Urothelium cell line (cell line): ENCODE measurements at regions not wholly inside any gene's neighbourhood (a gene's known extent, or its start where the extent isn't known, plus 50 kb on each side); places are given as distances from the start of the nearest gene placed in this dataset.

Experiments used
- DNase-seq: peaks from one replicate; pipeline ENCODE4 v3.0.0; 2011; ENCODE audit warnings: low spot score, mixed read lengths
- FAIRE-seq: peaks from 2 replicates; lab custom pipeline; 2011; peaks lifted over from hg19 to GRCh38; lab: Jason Lieb, UNC

DNA sequence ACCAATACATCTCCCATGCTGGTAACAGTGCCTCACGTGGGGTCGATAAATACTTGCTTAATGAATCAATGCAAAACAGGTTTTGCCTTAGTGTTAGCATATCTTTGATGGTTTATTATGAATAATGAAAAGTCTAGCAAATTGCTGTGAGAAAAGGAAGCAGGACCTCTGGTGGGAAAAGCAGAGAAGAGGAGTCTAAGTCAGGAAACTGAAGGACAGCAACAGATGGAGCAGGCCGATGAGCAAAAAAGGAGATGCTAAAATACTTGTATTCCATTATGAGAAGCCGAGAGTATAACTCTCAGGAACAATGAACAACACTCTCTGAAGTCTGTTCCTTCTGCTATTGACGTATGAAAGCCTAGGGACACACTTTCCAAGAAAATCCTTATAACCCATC, 555.2 kb upstream of the KLHL29 start:
- FAIRE-seq (no peak), DNase-seq (no peak)

DNA sequence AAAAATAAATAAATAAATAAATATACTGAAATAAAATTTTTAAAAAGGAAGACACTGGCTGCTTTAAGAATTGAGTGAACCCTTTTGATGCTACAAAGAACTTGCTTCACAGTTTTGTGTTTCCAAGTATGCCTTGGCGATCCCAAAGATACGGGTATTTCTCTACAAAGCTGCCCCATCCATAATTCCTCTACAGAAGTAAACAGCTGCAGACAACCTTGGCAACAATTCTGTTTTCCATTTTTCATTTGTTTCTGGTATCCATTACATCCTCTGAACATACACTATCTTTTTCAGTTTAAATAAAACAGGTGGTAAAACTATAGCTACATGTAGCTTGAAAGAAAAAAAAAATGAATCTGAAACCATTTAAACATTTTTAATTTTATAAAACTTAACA, 552.8 kb upstream of the KLHL29 start:
- FAIRE-seq (no peak), DNase-seq (no peak)

DNA sequence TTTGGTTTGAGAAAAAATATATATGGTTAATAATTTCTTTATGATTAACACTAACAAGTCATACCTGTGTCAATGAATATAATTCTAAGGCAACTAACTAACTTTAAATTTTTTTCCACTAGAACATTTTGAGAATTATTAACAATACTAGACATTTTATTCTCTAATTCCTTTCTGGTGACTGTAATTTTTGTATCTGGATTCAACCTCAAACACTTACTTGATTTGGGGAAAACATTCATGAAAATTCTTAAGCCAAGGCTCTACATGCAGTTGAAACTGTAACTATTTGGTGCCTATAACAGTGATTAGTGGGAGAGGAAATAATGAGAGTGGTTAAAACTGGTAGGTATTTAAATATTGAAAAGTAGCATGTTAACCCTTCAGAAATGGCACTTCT, 546.5 kb upstream of the KLHL29 start:
- no peak for FAIRE-seq

DNA sequence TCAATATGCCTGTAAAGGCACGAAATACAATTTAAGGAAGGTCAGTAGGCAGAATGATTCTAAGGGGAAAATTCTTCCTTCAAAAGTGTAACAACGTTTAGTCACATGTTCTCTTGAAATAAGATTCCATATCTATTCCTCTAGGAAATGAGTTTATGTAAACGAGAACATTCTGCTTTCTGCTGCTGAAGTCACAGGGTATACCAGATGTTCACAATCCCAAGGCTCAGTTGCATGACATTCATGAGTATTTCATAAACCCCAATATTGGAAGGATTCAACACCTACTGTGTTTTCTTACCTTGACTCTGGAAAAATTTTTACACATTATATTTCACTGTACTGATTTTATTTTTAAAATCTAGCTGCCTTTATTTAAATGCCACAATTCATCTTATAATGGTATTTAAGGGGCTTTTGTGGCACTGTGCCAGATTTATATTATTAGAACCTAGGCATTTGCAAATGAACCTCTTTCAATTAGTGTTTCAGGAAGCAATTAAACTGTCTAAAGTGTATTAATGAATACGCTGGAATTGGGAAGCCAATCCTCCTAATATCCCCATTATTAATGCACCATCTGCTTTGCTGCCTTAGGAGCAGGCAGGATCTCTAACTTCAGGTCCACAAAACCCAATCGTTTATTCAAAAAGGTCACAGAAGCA, 542.6 kb upstream of the KLHL29 start:
- no peak for FAIRE-seq
- no peak for DNase-seq

More for the DNA sequence above, 546.5 kb upstream of the KLHL29 start:
- DNase-seq = no peak

DNA sequence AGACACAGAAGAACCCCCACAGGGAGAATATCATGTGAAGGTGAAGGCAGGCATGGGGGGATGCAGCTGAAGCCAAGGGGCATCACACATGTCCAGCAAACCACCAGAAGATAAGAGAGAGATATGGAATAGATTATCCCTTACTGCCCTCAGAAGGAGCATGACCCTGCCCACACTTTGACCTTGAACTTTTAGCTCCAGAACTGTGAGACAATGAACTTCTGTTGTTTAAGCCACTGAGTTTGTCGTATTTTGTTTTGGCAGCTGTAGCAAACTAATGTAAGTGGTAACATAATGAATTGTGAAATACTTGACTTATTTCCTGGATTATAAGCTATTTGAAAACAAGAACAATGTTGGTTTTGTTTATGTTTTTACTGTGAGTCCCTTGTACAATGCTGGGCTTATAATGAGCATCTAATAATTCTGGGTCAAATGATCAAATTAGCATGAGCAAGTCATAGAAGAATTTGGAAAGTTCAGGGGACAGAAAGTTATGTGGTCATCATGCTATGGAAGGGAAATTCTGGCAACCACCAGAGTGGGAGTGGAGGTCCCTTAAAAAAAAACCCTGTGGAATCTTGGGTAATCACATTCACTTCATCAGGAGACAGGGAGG, 541.0 kb upstream of the KLHL29 start:
- FAIRE-seq (no peak), DNase-seq (no peak)

DNA sequence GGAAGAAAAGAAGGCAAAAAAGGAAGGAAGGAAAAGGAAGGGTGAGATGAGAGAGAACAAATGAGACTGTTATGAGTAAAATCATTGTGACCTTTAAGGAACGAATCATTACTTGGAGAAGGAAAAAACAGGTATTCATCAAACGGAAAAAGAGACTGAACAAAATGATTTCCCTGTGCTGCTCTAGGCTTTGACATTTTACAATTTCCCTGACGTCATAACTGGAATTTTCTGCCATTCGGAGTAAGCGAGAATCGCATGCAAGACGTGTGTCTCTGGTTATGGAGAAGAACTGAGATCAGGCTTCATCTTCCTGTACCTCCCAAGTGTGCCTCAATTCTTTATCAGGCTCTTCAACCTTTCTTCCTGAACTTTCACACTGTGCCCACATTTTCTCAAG, 534.7 kb upstream of the KLHL29 start:
- FAIRE-seq = no peak
- DNase-seq = no peak

DNA sequence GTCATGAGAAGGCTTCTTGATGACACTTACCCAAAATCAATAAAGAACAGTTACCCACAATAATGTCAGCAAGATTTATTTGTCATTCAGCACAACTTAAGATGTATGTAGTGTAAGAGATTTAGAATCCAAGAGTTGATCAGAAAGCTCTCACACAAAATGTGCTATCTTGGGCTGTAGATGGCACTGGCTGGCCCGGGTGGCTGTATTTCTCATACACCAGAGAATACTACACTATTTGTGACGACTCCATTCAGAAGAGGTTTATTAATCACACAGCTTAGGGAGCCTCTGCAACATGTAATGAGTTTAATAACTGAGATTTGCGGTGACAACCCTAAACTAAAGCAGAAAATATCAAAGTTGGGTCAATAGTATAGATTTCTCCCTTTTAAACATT, 530.4 kb upstream of the KLHL29 start:
- FAIRE-seq = no peak
- no peak for DNase-seq

DNA sequence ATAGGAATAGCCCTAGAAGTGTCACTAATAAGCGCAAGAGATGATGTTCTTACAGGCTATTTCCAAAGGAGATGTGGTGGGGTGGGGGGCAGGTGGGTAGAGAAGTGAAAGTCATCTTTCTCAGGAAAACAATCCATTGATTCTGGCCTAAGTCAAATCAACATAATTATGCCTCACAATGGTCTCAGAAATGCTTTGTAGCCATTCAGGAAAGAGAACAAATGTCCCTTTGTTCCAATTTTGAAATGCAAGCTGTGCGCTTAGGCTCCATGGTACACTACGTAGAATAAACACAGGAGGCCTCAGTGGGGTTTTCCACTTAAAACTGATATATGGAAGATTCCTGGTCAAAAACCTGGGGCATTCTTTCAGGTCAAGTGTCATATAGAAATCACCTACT, 529.9 kb upstream of the KLHL29 start:
- peak; percentile 79 for FAIRE-seq
- no peak for DNase-seq

DNA sequence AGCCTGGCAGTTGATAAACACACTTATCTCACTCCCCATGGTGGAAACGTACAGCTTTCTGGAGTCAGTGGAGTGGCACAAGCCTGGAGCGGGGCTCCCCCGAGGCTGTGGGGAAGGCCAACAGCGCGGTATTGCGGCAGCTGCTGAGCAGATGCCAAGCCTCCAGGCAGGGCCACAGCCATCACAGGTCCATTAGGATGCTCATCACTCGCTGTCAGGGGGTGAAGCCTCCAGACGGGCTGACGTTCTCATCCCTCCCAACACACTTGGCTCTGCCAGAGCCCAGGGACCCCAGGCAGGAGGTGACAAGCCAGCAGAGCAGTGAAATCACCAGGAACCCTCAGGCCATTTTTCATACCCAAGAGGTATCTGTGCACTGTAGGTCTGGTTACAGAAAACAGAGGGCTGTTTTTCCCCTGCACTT, 529.2 kb upstream of the KLHL29 start:
- DNase-seq = no peak
- no peak for FAIRE-seq

DNA sequence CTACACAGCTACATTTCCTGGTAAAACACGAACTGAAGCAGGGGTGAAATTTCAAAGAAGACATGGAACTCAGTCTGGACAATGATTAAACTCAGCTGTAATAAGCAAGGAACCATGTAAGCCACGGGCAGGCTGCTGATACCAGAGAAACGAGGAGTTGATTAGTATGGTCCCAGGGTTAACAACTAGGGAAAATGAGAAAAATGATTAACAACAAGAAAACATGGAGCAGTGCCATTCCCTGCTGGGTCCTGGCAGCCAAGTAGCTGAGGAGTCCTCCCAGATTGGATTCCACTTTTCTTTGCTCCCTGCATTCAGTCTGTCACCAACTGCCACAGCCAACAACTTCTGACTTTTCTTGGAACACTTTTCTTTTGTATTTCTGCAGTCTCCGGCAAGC, 517.0 kb upstream of the KLHL29 start:
- DNase-seq (no peak), FAIRE-seq (no peak)

DNA sequence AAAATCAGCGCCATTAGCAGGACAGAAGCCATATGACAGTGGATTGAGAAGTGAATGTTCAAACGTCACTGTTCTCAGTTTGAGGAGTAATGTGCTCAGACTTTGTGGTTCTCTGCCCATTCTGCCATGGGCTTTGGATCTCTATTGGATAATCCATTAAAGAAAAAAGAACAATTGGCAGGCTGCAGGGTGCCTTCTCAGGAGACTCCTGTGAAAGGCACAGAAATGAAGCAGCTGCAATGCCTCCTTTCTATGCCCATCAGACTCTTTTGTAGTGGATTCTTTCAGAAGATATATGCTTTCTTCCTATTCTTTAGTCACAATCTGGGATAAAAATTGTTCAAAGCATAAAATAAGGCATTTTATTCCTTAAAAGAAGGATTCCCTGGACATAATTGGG, 506.9 kb upstream of the KLHL29 start:
- no peak for DNase-seq
- no peak for FAIRE-seq

DNA sequence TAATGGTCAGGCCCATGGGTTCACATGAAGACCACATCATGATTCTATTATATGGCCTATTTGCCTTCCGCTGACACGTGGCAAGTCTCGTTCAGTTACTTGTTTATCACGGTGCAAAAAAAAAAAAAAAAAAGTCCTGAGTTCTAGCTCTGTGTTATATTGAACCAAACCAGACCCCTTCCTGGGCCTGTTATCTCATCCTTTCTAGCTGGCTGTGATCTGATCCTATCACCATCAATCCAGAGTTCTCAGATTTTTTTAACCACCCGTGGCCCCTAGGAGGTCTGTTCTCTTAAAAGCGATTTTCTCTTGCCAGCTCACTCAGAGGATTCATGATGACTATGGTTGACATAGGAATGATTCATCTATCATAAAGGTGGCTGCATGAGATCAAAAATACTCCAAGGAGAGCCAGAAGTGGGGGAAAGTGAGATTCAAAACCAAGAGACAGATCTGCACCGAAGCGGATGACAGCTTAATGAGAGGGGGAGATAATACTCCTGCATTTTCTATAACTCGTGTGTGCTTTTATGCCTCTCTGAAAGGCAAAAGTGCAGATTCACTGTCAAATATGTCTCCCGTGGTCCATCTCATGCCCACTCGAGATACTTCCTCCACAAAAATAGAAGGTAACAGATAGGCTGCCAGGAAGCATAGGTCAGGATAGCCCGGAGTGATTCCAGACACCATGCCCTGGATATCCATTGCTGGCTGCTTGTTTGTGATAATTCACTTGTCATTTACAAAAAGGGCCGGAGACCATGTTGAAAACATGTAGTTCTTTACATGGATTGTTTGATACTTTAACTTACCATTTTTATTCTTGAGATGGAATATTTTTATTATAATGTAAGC, 505.7 kb upstream of the KLHL29 start:
- no peak for DNase-seq
- FAIRE-seq = no peak

DNA sequence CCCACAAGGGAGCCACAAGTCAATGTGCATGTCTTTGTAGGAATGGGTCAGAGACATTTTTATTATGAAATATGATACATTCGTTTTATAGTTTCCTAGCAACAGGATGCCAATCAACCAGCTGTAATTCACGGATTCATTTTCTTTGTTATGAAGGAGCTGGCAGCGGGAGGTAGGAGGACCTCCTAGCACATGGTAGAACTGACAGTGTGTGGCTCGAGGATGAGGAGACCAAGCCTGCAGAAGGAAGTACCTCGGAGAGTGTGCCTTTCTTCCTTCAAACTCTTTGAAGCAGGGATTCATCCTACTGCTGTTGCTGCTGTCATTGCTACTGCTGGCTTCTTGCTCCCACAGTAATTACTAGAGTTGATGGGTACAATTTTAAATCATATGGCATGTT, 504.8 kb upstream of the KLHL29 start:
- FAIRE-seq (no peak), DNase-seq (no peak)

DNA sequence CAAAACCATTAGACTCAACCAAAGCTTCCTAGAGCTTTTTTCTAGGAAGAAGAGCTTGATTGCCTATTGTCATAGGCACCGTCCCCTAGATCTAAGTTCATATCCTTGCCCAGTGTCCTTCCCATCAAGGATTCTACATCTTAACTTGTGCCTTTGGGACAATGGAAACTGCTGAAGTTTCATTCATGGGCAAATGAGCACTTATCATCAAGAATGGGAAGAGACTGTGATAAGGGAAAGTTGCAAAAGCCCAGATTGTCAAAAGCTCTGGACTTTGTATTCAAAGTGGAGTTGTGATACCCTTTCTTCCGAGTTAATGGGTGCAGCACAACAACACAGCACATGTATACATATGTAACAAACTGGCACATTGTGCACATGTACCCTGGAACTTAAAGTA, 503.0 kb upstream of the KLHL29 start:
- FAIRE-seq (no peak), DNase-seq (no peak)

DNA sequence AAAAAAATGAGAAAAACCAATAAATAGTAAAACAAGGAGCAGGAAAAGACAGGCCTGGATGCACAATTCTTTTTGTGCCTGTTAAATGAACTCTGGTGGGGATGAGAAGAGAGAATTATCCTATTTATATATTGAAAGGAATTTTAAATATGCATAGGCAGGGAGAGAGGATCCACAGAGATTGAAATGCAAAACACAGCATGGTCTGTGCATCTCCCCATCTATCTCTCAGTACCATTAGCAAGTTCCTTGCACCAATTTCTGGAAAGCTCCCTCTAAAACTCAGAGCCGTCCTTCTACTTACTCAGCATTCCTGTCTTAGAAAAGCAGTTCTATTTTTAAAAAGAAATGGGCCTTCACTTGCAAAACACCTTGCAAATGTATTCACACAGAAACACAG, 502.3 kb upstream of the KLHL29 start:
- FAIRE-seq (no peak), DNase-seq (no peak)

DNA sequence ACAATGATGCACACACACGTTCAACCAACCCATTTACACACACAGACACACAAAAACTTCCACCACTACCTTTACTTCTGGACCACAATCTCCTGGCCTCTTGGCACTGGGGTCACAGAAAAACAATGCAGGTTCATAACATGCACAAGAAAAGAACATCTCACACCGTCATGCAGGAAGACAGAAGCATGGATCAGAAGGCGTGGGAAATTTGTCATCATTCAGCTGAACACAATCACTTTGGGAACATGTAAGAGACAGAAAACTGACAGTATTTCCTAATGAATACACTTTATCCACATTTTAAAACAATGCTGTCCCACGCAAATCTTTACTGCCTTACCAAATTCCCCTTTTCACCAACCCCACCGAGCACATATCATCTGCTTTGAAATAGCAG, 501.9 kb upstream of the KLHL29 start:
- FAIRE-seq = no peak

DNA sequence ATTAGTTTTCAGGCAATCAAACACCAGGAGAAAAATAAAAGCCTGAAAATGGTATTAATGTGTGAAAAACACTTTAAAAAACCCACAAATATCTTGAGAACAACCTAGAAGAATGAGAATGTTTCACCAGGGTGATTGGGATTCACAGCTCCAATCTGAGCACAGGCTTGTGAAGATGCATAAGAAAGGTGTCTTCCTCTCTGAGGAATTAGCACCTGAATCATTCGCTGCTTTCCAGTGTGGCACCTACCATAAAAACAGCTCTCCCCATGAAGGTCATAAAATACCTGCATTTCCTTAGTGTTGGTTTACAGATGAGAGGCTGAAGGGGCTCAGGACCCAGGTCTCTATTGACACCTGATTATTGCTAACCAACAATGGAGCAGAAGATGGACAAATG, 499.7 kb upstream of the KLHL29 start:
- DNase-seq (no peak), FAIRE-seq (no peak)

More for the DNA sequence above, 501.9 kb upstream of the KLHL29 start:
- no peak for DNase-seq

DNA sequence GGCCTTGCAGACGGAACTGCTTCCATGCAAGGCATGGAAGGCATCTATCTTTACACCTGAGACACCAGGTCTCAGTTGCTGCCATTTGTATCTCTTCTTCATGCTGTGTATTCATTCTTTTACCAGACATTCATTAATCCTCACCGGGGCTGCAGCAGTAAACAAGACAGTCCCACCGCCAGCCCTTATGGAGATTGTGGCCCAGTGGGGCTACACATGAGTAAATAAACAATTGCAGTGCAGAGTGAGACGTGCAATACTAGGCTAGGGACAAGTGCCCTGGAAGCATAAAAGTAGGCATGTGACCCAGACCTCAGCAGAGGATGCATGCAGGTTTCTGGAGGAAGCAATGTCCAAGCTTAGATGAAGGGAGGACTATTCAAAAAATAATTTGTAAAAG, 497.6 kb upstream of the KLHL29 start:
- FAIRE-seq = no peak
- DNase-seq = no peak

DNA sequence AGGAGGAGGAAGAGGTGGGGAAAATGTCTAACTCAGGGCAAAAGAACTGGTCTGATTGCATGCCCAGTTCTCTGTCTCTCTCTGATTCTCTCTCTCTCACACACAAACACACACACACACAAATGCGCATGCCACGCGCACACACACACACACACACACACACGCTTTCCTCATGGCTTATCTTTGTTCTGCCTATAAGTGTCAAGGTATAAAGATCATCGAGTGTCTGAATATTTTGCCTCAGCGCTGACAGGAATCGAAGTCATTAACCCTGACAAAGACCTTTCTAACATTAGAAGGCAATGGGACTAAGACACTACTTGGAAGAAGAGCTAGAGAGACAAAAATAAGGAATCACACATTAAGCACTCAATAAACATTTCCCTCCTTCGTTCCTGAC, 497.1 kb upstream of the KLHL29 start:
- DNase-seq (no peak), FAIRE-seq (no peak)

DNA sequence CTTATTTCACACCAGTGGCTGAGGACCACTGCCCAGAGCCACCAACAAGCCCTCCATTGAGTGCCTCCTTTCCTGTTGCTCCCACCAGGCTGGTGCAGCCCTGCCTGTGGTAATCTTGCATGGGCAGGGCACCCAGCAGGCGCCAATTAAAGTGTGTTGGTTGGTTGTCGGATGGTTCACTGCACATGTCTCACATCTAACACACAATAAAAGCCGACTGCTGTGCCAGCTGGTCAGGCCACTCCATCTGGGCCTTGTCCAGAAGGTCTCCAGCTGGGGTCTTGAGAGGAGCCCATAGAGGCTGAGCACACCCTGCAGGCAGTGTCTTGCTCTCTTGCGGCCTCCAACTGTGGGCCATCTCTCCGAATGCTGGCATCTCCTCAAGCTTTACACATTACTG, 494.8 kb upstream of the KLHL29 start:
- DNase-seq (no peak), FAIRE-seq (no peak)

DNA sequence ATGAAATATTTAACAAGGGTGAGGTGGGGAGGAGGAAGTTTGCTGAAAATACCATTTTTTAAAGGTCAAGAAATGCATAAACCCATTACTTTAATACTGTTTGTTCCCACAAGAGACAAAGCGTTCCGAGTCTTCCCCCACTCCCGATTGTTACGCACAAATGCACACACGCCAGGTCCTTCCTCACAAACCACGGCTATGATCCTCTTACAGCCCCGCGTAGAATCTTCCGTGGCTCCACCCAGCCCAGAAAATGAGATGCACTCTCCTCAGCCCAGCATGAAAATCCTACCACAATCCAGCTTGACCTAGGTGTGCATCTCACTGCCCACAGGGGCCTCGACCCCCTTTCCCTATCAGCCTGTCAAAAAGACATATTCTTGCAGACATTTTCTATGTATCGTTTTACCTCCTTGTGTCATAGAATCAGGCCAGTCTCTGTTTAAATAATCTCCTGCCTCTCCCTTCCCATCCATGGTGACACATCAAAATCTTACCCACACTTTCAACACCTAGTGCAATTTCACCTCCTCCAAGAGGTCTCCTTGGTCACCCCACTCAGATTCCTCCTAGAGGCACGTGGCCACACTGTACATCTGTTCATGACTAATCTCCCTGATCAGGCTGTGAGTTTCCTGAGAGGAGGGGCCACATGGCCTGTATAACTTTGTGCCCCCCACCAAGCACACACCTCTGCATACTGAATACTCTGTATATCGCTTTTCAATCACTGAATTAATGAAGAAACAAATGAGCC, 491.0 kb upstream of the KLHL29 start:
- FAIRE-seq = no peak
- DNase-seq = peak; percentile 41
